MM.1S (cell line): ENCODE measurements at regions not wholly inside any gene's neighbourhood (a gene's known extent, or its start where the extent isn't known, plus 50 kb on each side); places are given as distances from the start of the nearest gene placed in this dataset.
"Not testable (repeated sequence)": the region's sequence is repeated elsewhere in the genome, so short reads cannot be mapped to it uniquely, and the experiment has no call there.

ENCODE experiments used
- CTCF ChIP-seq: fragments of 300-600 bp; sonication (generic); IDR thresholded peaks from 2 replicates; pipeline ENCODE4 v1.5.1; 2016; ENCODE audit warnings: antibody characterized with exemption, low read length, mixed read lengths
- EZH2 ChIP-seq: fragments of 300-600 bp; sonication (generic); optimal IDR thresholded peaks from 2 replicates; pipeline ENCODE3; 2017; ENCODE audit warnings: low read depth, mild to moderate bottlenecking, antibody characterized with exemption, low read length, mixed read lengths

GRCh38 chr15:54749461-54749860 is 447.3 kb downstream of the RSL24D1 start:
- TF ChIP-seq CTCF, EZH2: not testable (repeated sequence)
